T-helper 17 cell (primary cell): ENCODE measurements at regions not wholly inside any gene's neighbourhood (a gene's known extent, or its start where the extent isn't known, plus 50 kb on each side); places are given as distances from the start of the nearest gene placed in this dataset.

Experiments used
- ATAC-seq: fragments of 150-1000 bp; cut with Tn5 transposase; 2 replicates; pipeline ENCODE4 v1.10.0; 2021; ENCODE audit warnings: mild to moderate bottlenecking, moderate library complexity
- DNase-seq, 3 donors: peaks; one replicate each; pipeline versions ENCODE4 v3.0.0 to v3.0.0-alpha.2; 2020 to 2021
- H3K9me3 ChIP-seq: one replicate; pipeline ENCODE4 v1.7.0; 2013; ENCODE audit warnings: low read length, mild to moderate bottlenecking; ENCODE audit not compliant: control insufficient read depth, poor library complexity, severe bottlenecking
- H3K27ac Mint-ChIP-seq: one replicate; pipeline ENCODE4 v1.8.0; 2022; ENCODE audit warnings: mild to moderate bottlenecking, moderate library complexity, mixed read lengths
- H3K27me3 Mint-ChIP-seq: one replicate; pipeline ENCODE4 v1.8.0; 2022; ENCODE audit warnings: mixed read lengths
- H3K36me3 Mint-ChIP-seq: one replicate; pipeline ENCODE4 v1.8.0; 2022; ENCODE audit warnings: low read depth, mixed read lengths
- H3K4me1 Mint-ChIP-seq: one replicate; pipeline ENCODE4 v1.8.0; 2022; ENCODE audit warnings: mild to moderate bottlenecking, mixed read lengths
- H3K4me3 Mint-ChIP-seq: one replicate; pipeline ENCODE4 v1.8.0; 2022; ENCODE audit warnings: mild to moderate bottlenecking, moderate library complexity, mixed read lengths

- no peak overlapping the region for H3K4me3 Mint-ChIP-seq
- H3K36me3 Mint-ChIP-seq, result no peaks in the 10 kb centered on the region
- DNase-seq (no peak), ATAC-seq (no peak)
- no peaks in the 10 kb centered on the region for H3K27me3 Mint-ChIP-seq
- H3K4me1 Mint-ChIP-seq, result no peaks in the 10 kb centered on the region
- H3K9me3 ChIP-seq, result no peaks in the 10 kb centered on the region
- no peak overlapping the region for H3K27ac Mint-ChIP-seq
These were observed 1060.3 kb downstream of the DSC3 start for GRCh38 chr18:29982218-29982617.

GRCh38 chr18:29979881-29980280, 1062.7 kb downstream of the DSC3 start:
- H3K27ac Mint-ChIP-seq, result no peak overlapping the region
- ATAC-seq (no peak), DNase-seq (no peak)
- H3K27me3 Mint-ChIP-seq, result no peaks in the 10 kb centered on the region
- H3K36me3 Mint-ChIP-seq, result no peaks in the 10 kb centered on the region
- H3K4me1 Mint-ChIP-seq, result no peaks in the 10 kb centered on the region
- no peaks in the 10 kb centered on the region for H3K9me3 ChIP-seq
- H3K4me3 Mint-ChIP-seq, result no peak overlapping the region

- Mint-ChIP-seq H3K4me3 (no peak overlapping the region), H3K27ac (no peak overlapping the region), H3K27me3 (no peaks in the 10 kb centered on the region), H3K4me1 (no peaks in the 10 kb centered on the region), H3K36me3 (no peaks in the 10 kb centered on the region)
- no peak for ATAC-seq
- no peaks in the 10 kb centered on the region for H3K9me3 ChIP-seq
- DNase-seq, result no peak
These were observed 1072.7 kb downstream of the DSC3 start for GRCh38 chr18:29969876-29970275.

GRCh38 chr18:29962579-29962978, 1080.0 kb downstream of the DSC3 start:
- H3K9me3 ChIP-seq, result no peaks in the 10 kb centered on the region
- Mint-ChIP-seq H3K4me1 (no peaks in the 10 kb centered on the region), H3K36me3 (no peaks in the 10 kb centered on the region), H3K27me3 (no peaks in the 10 kb centered on the region), H3K27ac (no peak overlapping the region), H3K4me3 (no peak overlapping the region)
- no peak for DNase-seq
- no peak for ATAC-seq

- DNase-seq (no peak), ATAC-seq (no peak)
- no peaks in the 10 kb centered on the region for H3K27me3 Mint-ChIP-seq
- H3K4me3 Mint-ChIP-seq, result no peak overlapping the region
- H3K27ac Mint-ChIP-seq, result no peak overlapping the region
- no peaks in the 10 kb centered on the region for H3K36me3 Mint-ChIP-seq
- no peaks in the 10 kb centered on the region for H3K9me3 ChIP-seq
- no peaks in the 10 kb centered on the region for H3K4me1 Mint-ChIP-seq
These were observed 1082.0 kb downstream of the DSC3 start for GRCh38 chr18:29960539-29960938.

- peaks cover 3% of the 10 kb centered on the region for H3K9me3 ChIP-seq
- Mint-ChIP-seq H3K36me3 (no peaks in the 10 kb centered on the region), H3K4me3 (no peak overlapping the region), H3K27ac (no peak overlapping the region), H3K4me1 (no peaks in the 10 kb centered on the region), H3K27me3 (no peaks in the 10 kb centered on the region)
- DNase-seq (no peak), ATAC-seq (no peak)
These were observed 1112.3 kb downstream of the DSC3 start for GRCh38 chr18:29930231-29930630.

GRCh38 chr18:29928081-29928480, 1114.5 kb downstream of the DSC3 start:
- no peaks in the 10 kb centered on the region for H3K27me3 Mint-ChIP-seq
- DNase-seq, result no peak
- H3K9me3 ChIP-seq, result peaks cover 3% of the 10 kb centered on the region
- H3K36me3 Mint-ChIP-seq, result no peaks in the 10 kb centered on the region
- no peak for ATAC-seq
- H3K4me3 Mint-ChIP-seq, result no peak overlapping the region
- H3K27ac Mint-ChIP-seq, result no peak overlapping the region
- no peaks in the 10 kb centered on the region for H3K4me1 Mint-ChIP-seq

- Mint-ChIP-seq H3K4me3 (no peak overlapping the region), H3K4me1 (no peaks in the 10 kb centered on the region), H3K27ac (no peak overlapping the region), H3K27me3 (no peaks in the 10 kb centered on the region), H3K36me3 (no peaks in the 10 kb centered on the region)
- H3K9me3 ChIP-seq, result peaks cover 3% of the 10 kb centered on the region
- DNase-seq (no peak), ATAC-seq (no peak)
These were observed 1117.0 kb downstream of the DSC3 start for GRCh38 chr18:29925566-29925965.

GRCh38 chr18:29912351-29912750, 1130.2 kb downstream of the DSC3 start:
- H3K9me3 ChIP-seq, result no peaks in the 10 kb centered on the region
- DNase-seq (no peak), ATAC-seq (no peak)
- Mint-ChIP-seq H3K36me3 (no peaks in the 10 kb centered on the region), H3K4me1 (no peaks in the 10 kb centered on the region), H3K27ac (no peak overlapping the region), H3K4me3 (no peak overlapping the region), H3K27me3 (no peaks in the 10 kb centered on the region)

GRCh38 chr18:29892960-29893558, 1149.5 kb downstream of the DSC3 start:
- no peaks in the 10 kb centered on the region for H3K36me3 Mint-ChIP-seq
- no peak overlapping the region for H3K4me3 Mint-ChIP-seq
- H3K27me3 Mint-ChIP-seq, result no peaks in the 10 kb centered on the region
- H3K4me1 Mint-ChIP-seq, result no peaks in the 10 kb centered on the region
- H3K9me3 ChIP-seq, result no peaks in the 10 kb centered on the region
- ATAC-seq (no peak), DNase-seq (no peak)
- no peak overlapping the region for H3K27ac Mint-ChIP-seq

- H3K27me3 Mint-ChIP-seq, result no peaks in the 10 kb centered on the region
- no peak for DNase-seq
- no peaks in the 10 kb centered on the region for H3K36me3 Mint-ChIP-seq
- no peak for ATAC-seq
- no peak overlapping the region for H3K4me3 Mint-ChIP-seq
- H3K4me1 Mint-ChIP-seq, result no peaks in the 10 kb centered on the region
- H3K9me3 ChIP-seq, result no peaks in the 10 kb centered on the region
- no peak overlapping the region for H3K27ac Mint-ChIP-seq
These were observed 1159.4 kb downstream of the DSC3 start for GRCh38 chr18:29883114-29883513.

- no peak overlapping the region for H3K27ac Mint-ChIP-seq
- no peak for DNase-seq
- H3K4me3 Mint-ChIP-seq, result no peak overlapping the region
- H3K27me3 Mint-ChIP-seq, result no peaks in the 10 kb centered on the region
- H3K36me3 Mint-ChIP-seq, result no peaks in the 10 kb centered on the region
- H3K4me1 Mint-ChIP-seq, result no peaks in the 10 kb centered on the region
- no peak for ATAC-seq
- no peaks in the 10 kb centered on the region for H3K9me3 ChIP-seq
These were observed 1159.9 kb downstream of the DSC3 start for GRCh38 chr18:29882620-29883019.

GRCh38 chr18:29879763-29880162, 1162.8 kb downstream of the DSC3 start:
- H3K27ac Mint-ChIP-seq, result no peak overlapping the region
- no peaks in the 10 kb centered on the region for H3K27me3 Mint-ChIP-seq
- H3K4me3 Mint-ChIP-seq, result no peak overlapping the region
- H3K9me3 ChIP-seq, result no peaks in the 10 kb centered on the region
- no peaks in the 10 kb centered on the region for H3K36me3 Mint-ChIP-seq
- no peaks in the 10 kb centered on the region for H3K4me1 Mint-ChIP-seq
- ATAC-seq (no peak), DNase-seq (no peak)

GRCh38 chr18:29874519-29875098, 1167.9 kb downstream of the DSC3 start:
- Mint-ChIP-seq H3K36me3 (no peaks in the 10 kb centered on the region), H3K27ac (no peak overlapping the region), H3K4me1 (no peaks in the 10 kb centered on the region), H3K27me3 (no peaks in the 10 kb centered on the region), H3K4me3 (no peak overlapping the region)
- no peak for ATAC-seq
- no peak for DNase-seq
- H3K9me3 ChIP-seq, result peaks cover 3% of the 10 kb centered on the region
